HepG2 (cell line): ENCODE measurements at regions not wholly inside any gene's neighbourhood (a gene's known extent, or its start where the extent isn't known, plus 50 kb on each side); places are given as distances from the start of the nearest gene placed in this dataset.

Experiments
- ATAC-seq: fragments of 200-7000 bp; cut with Tn5 transposase; 3 replicates; pipeline ENCODE4 v1.9.1; 2020; ENCODE audit warnings: mild to moderate bottlenecking, moderate library complexity
- BruUV-seq: library from RNA; stranded (reverse); fragments of 400-500 nt; replicated peaks from 2 replicates; lab custom pipeline; 2021; lab: Mats Ljungman, UMichigan
- CTCF ChIA-PET: fragments of 300-600 bp; formaldehyde crosslinking; extraction: SDS; loops from one replicate; lab custom pipeline; 2021; ENCODE audit warnings: low total read pairs, inconsistent platforms, low intra/inter-chr PET ratio; lab: Yijun Ruan, JAX
- POLR2A ChIA-PET: fragments of 350-600 bp; sonication (Branson Sonifier 250); formaldehyde crosslinking; loops from one replicate; lab custom pipeline; 2020; ENCODE audit warnings: antibody characterized with exemption, inconsistent platforms; lab: Yijun Ruan, JAX
- DNase-seq: peaks from one replicate; pipeline ENCODE4 v3.0.0-alpha.2; 2015; ENCODE audit warnings: low spot score
- FAIRE-seq: peaks from 3 replicates; lab custom pipeline; 2011; peaks lifted over from hg19 to GRCh38; lab: Jason Lieb, UNC
- H2AFZ ChIP-seq: one replicate; pipeline ENCODE4 v1.6.1; 2011; ENCODE audit warnings: low read length, inconsistent platforms
- H3K27ac ChIP-seq: fragments of 300-600 bp; 3 replicates; pipeline ENCODE4 v1.8.0; 2011; ENCODE audit warnings: mixed run types, mild to moderate bottlenecking, mixed read lengths, low read length, inconsistent platforms; ENCODE audit not compliant: insufficient read depth; ENCODE audit errors: extremely low read length
- H3K27me3 ChIP-seq, 2 experiments: fragments of 200-600 bp in 1 of 2; 2 replicates in 1 of 2; 3 replicates in 1 of 2; pipeline versions ENCODE4 v1.6.0 to v1.8.0; 2011; ENCODE audit warnings: low read length in 2 of 2, mild to moderate bottlenecking in 2 of 2, moderate library complexity in 2 of 2, inconsistent platforms in 1 of 2; ENCODE audit not compliant: insufficient read depth in 2 of 2, control insufficient read depth in 1 of 2
- H3K36me3 ChIP-seq, 2 experiments: fragments of 200-600 bp in 1 of 2; replicated peaks in 1 of 2; 2 replicates in 1 of 2; 3 replicates in 1 of 2; pipeline versions ENCODE4 v1.5.1 to v1.8.0; 2011; ENCODE audit warnings: low read length in 2 of 2, inconsistent platforms in 1 of 2; ENCODE audit not compliant: insufficient read depth in 2 of 2, control insufficient read depth in 1 of 2
- H3K4me1 ChIP-seq: 2 replicates; pipeline ENCODE4 v1.5.1; 2012; ENCODE audit warnings: low read length, inconsistent platforms; ENCODE audit not compliant: insufficient read depth
- H3K4me2 ChIP-seq: 2 replicates; pipeline ENCODE4 v1.6.0; 2011; ENCODE audit warnings: low read depth, low read length, inconsistent platforms
- H3K4me3 ChIP-seq, 3 experiments: fragments of 200-600 bp in 1 of 3; sonication (generic), shearing (Covaris generic) in 1 of 3; replicated peaks in 1 of 3; 2 replicates each; pipeline ENCODE4 v1.5.1; 2011 to 2016; ENCODE audit warnings: low read length in 3 of 3, inconsistent platforms in 2 of 3, low read depth in 2 of 3, mild to moderate bottlenecking in 2 of 3, control low read depth in 1 of 3, mixed read lengths in 1 of 3; ENCODE audit not compliant: insufficient read depth in 1 of 3
- H3K79me2 ChIP-seq: one replicate; pipeline ENCODE4 v1.6.1; 2011; ENCODE audit warnings: low read length, inconsistent platforms; ENCODE audit not compliant: insufficient read depth
- H3K9ac ChIP-seq: 2 replicates; pipeline ENCODE4 v1.6.0; 2011; ENCODE audit warnings: mild to moderate bottlenecking, low read depth, low read length, inconsistent platforms; ENCODE audit not compliant: insufficient read depth
- H3K9me3 ChIP-seq: 2 replicates; pipeline ENCODE4 v1.5.1; 2012; ENCODE audit warnings: mild to moderate bottlenecking, low read length
- H4K20me1 ChIP-seq: 2 replicates; pipeline ENCODE4 v1.6.0; 2011; ENCODE audit warnings: inconsistent platforms, mild to moderate bottlenecking, low read length, moderate library complexity; ENCODE audit not compliant: insufficient read depth
- ATF2 ChIP-seq: sonication (generic); formaldehyde crosslinking; IDR thresholded peaks from 2 replicates; pipeline ENCODE4 v1.4.0; 2020; ENCODE audit warnings: missing genetic modification reagents
- ATF3 ChIP-seq: sonication (generic); formaldehyde crosslinking; IDR thresholded peaks from 2 replicates; pipeline ENCODE4 v1.4.0; 2020; ENCODE audit warnings: missing genetic modification reagents
- GPN1 ChIP-seq: sonication (generic); formaldehyde crosslinking; IDR thresholded peaks from 2 replicates; pipeline ENCODE4 v1.5.1; 2020; ENCODE audit warnings: missing genetic modification reagents, borderline replicate concordance
- GRHL1 ChIP-seq: sonication (generic); formaldehyde crosslinking; conservative IDR thresholded peaks from 2 replicates; pipeline ENCODE4 v1.8.0; 2022; ENCODE audit warnings: missing genetic modification reagents
- KDM1A ChIP-seq: IDR thresholded peaks from 2 replicates; pipeline ENCODE4 v1.6.1; 2016; ENCODE audit warnings: missing compliant biosample characterization
- MAFF ChIP-seq: IDR thresholded peaks from 2 replicates; pipeline ENCODE4 v1.6.1; 2011; ENCODE audit warnings: low read depth, low read length, improper control_type of control experiment
- MAFK ChIP-seq, 2 experiments: IDR thresholded peaks in 1 of 2; conservative IDR thresholded peaks in 1 of 2; 2 replicates each; pipeline ENCODE4 v1.6.1; 2011; ENCODE audit warnings: improper control_type of control experiment in 2 of 2, low read length in 2 of 2
- MNT ChIP-seq: fragments of 450-650 bp; IDR thresholded peaks from 2 replicates; pipeline ENCODE4 v1.6.1; 2016
- MYPOP ChIP-seq: sonication (generic); formaldehyde crosslinking; IDR thresholded peaks from 2 replicates; pipeline ENCODE4 v1.8.1; 2023; ENCODE audit warnings: mild to moderate bottlenecking, moderate library complexity, missing genetic modification reagents
- ZBTB1 ChIP-seq: sonication (generic); formaldehyde crosslinking; IDR thresholded peaks from 2 replicates; pipeline ENCODE4 v1.4.0; 2020; ENCODE audit warnings: missing genetic modification reagents, borderline replicate concordance
- ZNF589 ChIP-seq: sonication (generic); formaldehyde crosslinking; conservative IDR thresholded peaks from 2 replicates; pipeline ENCODE4 v1.8.0; 2022; ENCODE audit warnings: mild to moderate bottlenecking, moderate library complexity, missing genetic modification reagents
- ZNF75D ChIP-seq: sonication (generic); formaldehyde crosslinking; IDR thresholded peaks from 2 replicates; pipeline ENCODE4 v1.8.1; 2023; ENCODE audit warnings: missing genetic modification reagents, mild to moderate bottlenecking, borderline replicate concordance
- WGBS: methylation state at CpG from one replicate; pipeline ENCODE4 v1.1.6; 2017; ENCODE audit warnings: low lambda C conversion rate; 5-methylcytosine and 5-hydroxymethylcytosine counted together
- in situ Hi-C: cut with HindIII; loops from 2 replicates; pipeline ENCODE4 v1.10.0; 2017; ENCODE audit warnings: low pct_unique_long_range_greater_than_20kb; ENCODE audit not compliant: extremely low pct_ligation_motif_present
- intact Hi-C: fragments of 100-400 bp; cut with micrococcal nuclease; formaldehyde crosslinking; loops from one replicate; pipeline ENCODE4 v1.10.0; 2022; ENCODE audit not compliant: unreplicated experiment

GRCh38 chr6:143611580-143611979, 66.2 kb upstream of the PHACTR2 start:
- no peak for ATAC-seq
- Histone ChIP-seq H3K9ac (no peak overlapping the region), H3K9me3 (no peaks in the 10 kb centered on the region), H4K20me1 (no peaks in the 10 kb centered on the region), H3K27ac (no peak overlapping the region), H3K27me3 (no peaks in the 10 kb centered on the region), H3K4me2 (no peak overlapping the region), H3K79me2 (no peaks in the 10 kb centered on the region), H2AFZ (no peak overlapping the region), H3K4me3 (no peak overlapping the region), H3K4me1 (no peaks in the 10 kb centered on the region), H3K36me3 (no peaks in the 10 kb centered on the region)
- DNase-seq, result no peak
- ChIA-PET POLR2A (no interaction called here), CTCF (no interaction called here)
- in situ Hi-C loops, result no loop called here
- no TSS peak for BruUV-seq
- TF ChIP-seq ATF3, result no peak
- TF ChIP-seq ZNF589 (CRISPR knock-in tag), result no peak
- no peak for TF ChIP-seq MYPOP (CRISPR knock-in tag)
- TF ChIP-seq KDM1A, result no peak
- WGBS, result 78% methylated on average over 5 of the region's 5 CpGs
- intact Hi-C loops, result no loop called here
- FAIRE-seq, result no peak

GRCh38 chr6:143609972-143610371, 67.8 kb upstream of the PHACTR2 start:
- DNase-seq (no peak), FAIRE-seq (no peak), ATAC-seq (no peak)
- Histone ChIP-seq H3K4me2 (no peak overlapping the region), H3K36me3 (no peaks in the 10 kb centered on the region), H3K79me2 (no peaks in the 10 kb centered on the region), H3K4me1 (no peaks in the 10 kb centered on the region), H3K27ac (no peak overlapping the region), H3K9me3 (no peaks in the 10 kb centered on the region), H2AFZ (no peak overlapping the region), H3K9ac (no peak overlapping the region), H3K27me3 (no peaks in the 10 kb centered on the region), H4K20me1 (no peaks in the 10 kb centered on the region), H3K4me3 (no peak overlapping the region)
- intact Hi-C loops (no loop called here), in situ Hi-C loops (no loop called here)
- BruUV-seq, result no TSS peak
- CTCF ChIA-PET, result no interaction called here
- POLR2A ChIA-PET, result no interaction called here
- 80% methylated on average over 1 of the region's 1 CpG for WGBS
- peak; percentile 51 to 66; a peak in 3 of 4 replicates for TF ChIP-seq MAFK (conservative IDR thresholded peaks at IDR 0.05 in 1 of 2, IDR thresholded peaks at IDR 0.05 in 1 of 2; ENCODE audit: low read length in 2 of 2)
- TF ChIP-seq MAFF, result 0 out of 2 replicates have a peak, but pooled peaks have one; percentile 38
- TF ChIP-seq ATF2 (CRISPR knock-in tag), result no peak
- TF ChIP-seq MNT, result no peak
- no peak for TF ChIP-seq ZNF75D (CRISPR knock-in tag)
- TF ChIP-seq GPN1 (CRISPR knock-in tag), result no peak
- TF ChIP-seq GRHL1, result no peak
- TF ChIP-seq ZBTB1 (CRISPR knock-in tag), result no peak
